Medulla oblongata (tissue), 1 donor: ENCODE measurements at regions not wholly inside any gene's neighbourhood (a gene's known extent, or its start where the extent isn't known, plus 50 kb on each side); places are given as distances from the start of the nearest gene placed in this dataset.
"Not testable (repeated sequence)": the region's sequence is repeated elsewhere in the genome, so short reads cannot be mapped to it uniquely, and the experiment has no call there.

Experiments used
- DNase-seq: peaks from one replicate; pipeline ENCODE4 v3.0.0-alpha.2; 2015; ENCODE audit errors: extremely low spot score

DNA sequence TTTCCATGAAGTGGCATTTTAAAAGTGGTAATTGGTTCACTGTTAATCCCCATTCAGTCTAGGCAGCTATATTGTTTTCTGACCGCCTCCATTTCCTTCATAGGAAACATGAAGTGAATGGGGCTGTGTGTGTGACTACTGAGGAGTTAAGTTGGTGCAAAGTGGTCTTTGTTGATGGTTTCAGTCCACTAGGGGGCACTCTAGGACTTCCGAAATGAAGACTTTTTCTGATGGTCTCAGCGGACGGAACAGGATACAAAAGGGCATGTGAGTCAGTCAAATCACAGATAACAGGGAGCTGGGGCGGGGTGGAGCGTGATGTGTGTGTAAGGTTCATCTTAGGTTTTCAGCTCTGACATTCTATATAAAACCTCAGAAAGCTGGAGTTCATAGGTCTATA is 240.1 kb upstream of the OR4E1 start:
- DNase-seq: peak; percentile 85

DNA sequence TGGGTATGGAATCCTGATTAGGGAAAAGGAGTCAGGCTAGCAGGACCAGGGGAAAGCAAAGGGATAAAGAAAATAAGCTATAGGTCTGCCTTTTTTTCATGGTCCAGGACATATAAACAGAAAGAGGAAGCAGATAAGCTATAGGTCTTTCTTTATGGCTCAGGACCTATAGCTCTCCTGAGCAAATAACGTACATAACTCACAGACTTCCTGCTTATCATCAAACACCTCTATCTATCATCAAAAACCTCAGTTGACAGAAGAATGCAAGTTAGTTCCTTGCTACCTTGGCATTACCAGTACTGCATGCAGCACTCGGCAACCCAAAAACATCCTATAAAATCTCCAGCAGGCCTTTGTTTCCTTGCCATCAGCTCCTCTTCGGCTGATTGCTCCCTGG is 238.7 kb upstream of the OR4E1 start:
- no peak for DNase-seq

DNA sequence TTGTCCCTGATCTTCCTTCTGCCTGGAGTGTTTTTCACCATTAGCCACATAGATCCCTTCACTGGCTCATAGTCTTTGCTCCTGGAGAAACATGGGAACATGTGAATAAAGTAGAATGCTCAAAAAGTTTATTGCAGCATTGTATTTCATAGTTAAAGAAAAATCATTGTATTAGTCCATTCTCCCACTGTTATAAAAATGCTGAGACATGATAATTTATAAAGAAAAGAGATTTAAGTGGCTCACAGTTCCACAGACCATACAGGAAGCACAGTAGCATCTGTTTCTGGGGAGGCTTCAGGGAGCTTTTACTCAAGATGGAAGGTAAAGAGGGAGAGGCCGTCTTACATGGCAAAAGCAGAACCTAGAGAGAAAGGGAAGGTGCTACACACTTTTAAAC is 238.3 kb upstream of the OR4E1 start:
- DNase-seq: no peak

DNA sequence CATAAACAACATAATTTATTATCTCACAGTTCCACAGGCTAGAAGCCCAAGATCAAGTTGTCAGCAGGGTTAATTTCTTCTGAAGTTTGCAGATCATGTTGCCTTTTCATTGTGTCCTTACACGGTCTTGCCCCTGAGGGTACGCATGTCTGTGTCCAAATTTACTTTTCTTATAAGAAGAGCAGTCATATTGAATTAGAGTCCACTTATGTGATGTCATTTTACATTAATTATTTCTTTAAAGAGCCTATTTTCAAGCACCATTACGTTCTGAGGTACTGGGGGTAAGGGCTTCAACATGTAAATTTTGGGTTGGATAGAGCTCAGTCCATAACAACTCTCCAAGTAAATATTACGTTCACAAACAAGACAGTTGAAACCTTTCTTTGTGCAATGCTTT is 236.6 kb upstream of the OR4E1 start:
- no peak for DNase-seq

DNA sequence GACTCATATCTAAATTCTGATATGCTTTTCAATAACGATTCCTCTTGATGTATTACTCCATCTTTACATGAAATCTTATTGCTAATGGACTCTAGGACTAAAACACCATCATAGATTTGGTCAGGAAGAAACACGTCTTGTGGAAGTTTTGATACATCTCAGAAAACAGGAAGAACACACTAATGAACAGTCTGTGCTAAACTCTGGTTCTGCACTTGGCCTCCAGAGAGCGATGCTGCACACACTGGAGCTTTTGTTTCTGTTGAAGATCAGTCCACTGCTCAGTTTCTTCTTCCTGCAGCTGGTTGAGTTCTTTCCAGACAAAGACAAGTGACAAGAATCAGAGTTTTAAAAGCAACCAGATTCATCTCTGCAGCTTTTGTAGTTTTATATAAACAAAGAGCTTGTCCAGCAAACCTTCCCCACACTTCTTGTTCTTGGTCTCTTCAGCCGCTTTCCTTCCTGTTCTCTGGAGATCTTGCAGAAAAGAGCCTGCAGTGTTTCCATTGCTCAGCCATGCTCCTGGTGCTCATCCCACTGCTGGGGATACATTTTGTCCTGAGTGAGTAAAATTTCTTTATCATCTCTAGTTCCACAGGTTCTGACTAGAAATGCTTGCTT is 229.1 kb upstream of the OR4E1 start:
- DNase-seq: peak; percentile 55

DNA sequence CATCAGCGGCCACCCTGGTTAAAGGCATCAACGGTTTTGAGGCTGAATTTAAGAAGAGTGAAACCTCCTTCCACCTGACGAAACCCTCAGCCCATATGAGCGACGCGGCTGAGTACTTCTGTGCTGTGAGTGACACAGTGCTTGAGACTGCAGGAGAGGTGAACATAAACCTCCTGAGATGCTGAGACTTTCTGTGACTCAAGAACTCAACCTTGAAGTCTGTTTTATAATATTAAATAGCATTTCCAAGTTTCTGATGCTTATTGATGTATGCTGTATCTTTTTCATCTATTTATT is 221.2 kb upstream of the OR4E1 start:
- DNase-seq: not testable (repeated sequence)

DNA sequence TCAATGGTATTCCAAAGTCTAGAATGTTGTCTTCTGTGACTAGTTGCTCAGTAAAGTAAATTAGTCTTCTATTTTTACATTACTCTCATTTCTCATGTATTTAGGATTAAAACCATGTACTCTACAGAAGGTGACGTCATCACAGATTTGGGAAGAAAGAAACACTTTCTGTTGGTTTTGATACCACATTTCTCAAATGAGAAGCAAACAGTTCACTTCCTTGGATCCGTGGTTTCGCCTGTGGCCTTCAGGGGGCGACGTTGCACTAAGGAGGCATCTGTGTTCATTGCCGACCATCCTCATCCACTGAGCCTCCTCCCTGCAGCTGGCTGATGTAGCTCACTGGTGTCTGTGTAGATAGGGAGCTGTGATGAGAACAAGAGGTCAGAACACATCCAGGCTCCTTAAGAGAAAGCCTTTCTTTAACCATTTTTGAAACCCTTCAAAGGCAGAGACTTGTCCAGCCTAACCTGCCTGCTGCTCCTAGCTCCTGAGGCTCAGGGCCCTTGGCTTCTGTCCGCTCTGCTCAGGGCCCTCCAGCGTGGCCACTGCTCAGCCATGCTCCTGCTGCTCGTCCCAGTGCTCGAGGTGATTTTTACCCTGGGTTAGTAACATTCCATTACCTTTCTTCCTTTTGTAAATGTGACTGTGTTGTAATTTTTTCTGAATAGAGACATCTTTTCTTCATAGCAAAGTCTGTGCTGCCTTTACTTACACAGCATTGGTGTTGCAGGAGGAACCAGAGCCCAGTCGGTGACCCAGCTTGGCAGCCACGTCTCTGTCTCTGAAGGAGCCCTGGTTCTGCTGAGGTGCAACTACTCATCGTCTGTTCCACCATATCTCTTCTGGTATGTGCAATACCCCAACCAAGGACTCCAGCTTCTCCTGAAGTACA is 220.6 kb upstream of the OR4E1 start:
- no peak for DNase-seq

DNA sequence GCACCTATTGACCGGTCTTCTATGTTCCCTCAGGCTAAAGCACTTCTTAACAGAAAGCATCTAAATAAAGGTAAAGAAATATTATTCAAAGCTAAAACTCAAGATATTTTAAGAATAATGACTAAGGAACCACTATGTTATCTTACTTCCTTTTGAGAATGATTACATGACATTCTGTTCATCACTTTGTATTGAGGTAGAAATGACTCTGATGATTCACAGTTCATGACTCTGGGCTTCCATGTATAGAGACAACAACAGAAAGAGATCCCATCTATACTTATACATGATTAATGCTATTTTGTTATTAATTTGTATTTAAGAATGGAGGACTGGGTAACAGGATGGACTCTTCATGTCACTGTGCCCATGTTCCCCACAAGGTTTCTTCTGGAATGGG is 218.3 kb upstream of the OR4E1 start:
- DNase-seq: no peak

DNA sequence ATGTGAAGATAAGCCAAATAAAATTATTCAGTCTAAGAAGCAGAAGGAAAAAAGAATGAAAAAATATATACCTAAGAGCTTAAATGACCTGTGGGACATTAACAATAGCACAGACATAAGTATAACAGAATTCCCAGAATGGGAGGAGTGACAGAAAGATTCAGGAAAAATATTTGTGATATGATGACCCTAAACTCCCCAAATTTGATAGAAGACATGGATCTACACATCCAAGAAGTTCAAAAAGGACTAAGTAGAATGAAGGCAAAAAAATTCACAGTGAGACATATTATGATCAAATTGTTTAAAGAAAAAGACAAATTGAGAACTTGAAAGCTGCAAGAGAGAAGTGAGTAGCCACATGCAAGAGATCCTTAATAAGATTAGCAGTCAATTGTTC is 211.4 kb upstream of the OR4E1 start:
- DNase-seq: no peak

DNA sequence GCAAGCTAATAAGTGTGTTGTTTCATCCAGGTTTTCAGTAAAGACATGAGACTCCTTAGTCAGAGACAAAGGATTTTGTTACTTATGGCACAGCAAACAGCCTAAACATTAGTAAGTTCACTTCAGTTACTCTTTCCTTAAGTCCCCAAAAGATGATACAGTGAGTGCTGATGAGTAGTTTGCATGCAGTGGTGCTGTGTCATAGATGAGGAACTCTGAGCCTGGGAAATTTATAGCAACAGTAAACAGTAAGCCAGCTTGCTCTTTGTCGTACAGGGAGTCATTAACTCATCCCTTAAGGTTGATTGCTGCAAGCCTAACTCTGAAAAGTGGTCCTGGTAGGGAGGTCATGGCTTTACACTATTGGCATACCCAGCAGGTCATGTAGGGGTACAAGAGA is 208.6 kb upstream of the OR4E1 start:
- no peak for DNase-seq

DNA sequence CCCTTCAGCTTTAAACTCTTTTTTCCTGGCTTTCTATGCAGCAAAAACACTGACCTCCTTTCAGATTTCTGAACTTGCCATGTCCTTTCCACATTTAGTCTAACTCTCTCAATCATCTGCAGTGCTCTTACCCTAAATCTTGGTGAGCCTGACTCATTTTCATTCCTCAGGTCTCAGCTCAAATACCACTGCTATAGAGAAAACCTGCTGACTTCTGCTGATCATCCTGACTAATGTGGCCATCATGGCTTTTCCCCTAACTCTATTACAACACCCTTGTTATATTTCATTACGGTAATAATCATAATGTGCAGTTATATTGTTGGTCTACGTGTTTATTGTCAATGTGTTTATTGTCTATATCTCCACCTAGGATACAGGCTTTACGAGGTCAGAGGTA is 207.3 kb upstream of the OR4E1 start:
- DNase-seq: no peak

DNA sequence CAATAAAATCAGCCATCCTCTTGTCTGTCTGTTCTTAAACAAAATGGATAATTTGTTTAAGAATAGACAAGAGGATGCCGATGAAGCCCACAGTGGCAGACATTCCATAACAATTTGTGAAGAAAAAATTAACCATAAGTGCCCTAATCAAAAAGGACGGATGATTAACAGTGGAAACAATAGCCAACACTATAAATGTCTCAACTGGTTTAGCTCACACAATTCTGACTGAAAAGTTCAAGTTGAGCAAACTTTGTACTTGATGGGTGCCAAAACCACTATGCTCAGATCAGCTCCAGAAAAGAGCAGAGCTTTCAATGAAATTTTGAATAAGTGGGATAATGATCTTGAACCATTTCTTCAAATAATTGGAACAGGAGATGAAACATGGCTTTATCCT is 202.2 kb upstream of the OR4E1 start:
- DNase-seq: no peak

DNA sequence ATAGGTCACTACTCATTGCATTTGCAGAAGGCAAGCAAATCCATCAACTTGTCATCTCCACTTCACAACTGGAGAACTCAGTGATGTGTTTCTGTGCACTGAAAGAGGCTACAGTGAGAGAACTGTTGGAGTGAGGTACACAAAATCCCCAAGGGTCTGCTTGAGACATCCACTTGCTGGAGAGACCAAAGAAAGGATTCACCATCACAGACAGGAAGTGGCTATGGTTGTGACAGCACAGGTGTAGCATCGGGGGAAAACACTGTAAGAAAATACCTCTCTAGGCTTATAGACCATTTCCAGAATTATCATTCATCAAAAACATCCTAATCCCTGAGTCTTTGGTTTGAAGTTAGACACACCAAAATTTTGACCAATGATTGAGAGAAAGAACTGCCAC is 201.3 kb upstream of the OR4E1 start:
- DNase-seq: no peak

DNA sequence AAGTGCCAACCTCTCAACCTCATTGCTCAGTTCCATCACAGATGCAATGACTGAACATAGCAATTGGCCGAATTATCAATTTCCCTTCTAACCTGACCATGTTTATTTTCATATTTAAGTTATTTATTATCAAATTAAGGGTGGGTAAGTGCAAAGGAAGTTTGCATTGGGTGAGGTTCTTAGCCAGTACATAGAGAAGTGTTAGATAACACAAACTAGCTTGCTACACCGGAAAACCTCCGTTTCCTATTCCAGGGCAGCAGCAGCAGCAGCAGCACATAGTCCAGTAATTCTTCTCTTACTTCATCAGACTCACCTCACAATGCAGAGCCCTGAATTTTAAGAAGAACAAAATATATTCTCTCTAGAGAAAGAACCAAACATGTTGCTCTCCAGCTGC is 200.5 kb upstream of the OR4E1 start:
- no peak for DNase-seq

DNA sequence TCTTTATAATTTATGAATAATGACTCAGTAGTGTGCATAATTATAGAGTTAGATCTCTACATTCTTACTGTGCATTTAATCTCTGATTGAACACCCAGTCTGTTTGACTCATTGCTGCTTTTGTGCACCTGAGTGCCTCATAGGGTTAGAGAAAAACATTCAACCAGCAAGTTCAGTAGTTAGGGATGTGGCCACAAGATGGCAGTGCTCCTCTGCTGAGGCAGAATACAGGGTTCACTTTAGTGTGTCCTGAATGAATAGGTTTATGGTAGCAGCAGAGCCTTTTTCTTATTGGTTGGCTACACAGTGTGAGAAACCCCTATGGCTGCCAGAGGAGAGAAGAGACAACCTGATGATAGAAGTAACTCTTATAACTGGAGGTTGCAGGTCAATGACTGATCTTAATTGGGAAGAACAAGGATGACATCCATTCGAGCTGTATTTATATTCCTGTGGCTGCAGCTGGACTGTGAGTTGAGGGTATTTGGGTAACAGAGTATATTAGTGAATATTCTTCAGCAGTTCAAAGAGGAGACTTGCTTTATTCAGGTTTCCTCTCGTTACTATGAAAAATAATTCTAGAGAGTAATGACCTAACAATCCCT is 194.9 kb upstream of the OR4E1 start:
- DNase-seq: peak; percentile 61

DNA sequence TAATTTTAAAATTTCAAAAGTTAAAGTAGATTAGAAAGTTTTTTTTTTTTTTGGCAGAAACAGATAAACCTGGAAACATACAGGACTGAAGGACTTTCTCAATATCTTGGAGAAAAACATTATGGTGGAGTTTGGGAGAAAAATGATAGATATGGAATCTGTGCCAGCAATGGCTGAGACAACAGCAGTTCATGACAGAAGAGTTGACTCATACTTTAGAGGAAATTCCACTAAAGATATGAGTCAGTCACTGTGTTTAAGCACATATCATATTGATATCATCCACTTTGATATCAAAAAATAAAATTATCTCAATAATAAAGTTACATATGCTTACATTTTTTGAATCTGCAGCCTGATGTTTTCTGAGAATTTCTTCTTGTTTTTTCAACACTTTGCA is 193.9 kb upstream of the OR4E1 start:
- DNase-seq: no peak

DNA sequence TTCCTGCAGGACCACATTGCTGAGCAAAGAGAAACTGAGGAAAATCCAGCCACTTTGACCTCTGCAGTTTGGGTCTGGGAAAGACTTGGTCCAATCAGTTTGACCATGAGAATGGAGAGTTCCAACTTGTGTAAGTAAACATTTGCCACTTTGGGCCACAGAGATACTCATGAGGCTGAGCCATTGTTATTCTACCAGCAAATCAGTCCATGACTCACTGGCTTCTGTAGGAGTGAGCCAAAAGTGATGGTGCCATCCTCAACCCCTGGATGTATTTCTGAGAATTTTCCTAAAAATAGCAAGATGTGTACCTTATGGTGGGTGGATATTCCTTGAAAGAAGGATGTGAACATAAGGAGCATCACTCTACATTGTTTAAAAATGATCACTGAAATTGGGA is 192.9 kb upstream of the OR4E1 start:
- DNase-seq: no peak

DNA sequence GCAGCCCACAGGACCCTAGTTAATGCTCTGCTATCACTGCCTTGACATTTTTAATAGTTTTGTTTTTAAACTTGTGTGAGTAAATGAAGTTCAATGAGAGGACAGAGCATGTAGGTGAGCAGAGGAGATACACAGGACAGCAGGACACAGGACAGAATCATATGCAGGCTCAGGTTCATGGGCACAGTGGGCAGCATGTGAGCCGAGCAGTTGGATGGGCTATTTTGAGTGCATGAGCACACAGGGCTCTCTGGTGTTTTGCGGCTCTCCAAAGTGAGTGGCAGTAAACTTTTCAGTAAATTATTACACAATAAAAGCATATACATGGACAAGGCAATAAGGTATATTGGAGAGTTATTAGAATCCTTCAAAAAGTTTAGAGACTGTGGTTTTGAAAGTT is 189.7 kb upstream of the OR4E1 start:
- DNase-seq: no peak

DNA sequence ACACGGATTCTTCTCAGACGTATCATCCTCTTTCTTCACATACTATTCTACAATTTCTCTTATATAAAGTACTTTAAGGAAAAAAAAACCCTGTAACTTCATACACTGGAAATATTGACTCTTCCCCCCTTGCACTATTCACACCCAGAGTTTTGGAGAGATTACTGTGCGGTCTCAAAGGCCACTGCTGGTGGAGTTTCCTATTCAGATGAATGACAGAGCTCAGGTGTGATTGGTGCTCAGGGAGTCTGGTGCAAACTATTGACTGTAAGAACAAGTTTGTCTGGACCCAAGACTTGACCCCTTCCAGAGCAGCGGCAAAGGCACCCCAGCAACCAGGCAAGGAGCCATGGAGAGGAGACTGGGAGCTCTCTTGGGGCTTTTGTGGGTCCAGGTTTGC is 187.5 kb upstream of the OR4E1 start:
- no peak for DNase-seq

DNA sequence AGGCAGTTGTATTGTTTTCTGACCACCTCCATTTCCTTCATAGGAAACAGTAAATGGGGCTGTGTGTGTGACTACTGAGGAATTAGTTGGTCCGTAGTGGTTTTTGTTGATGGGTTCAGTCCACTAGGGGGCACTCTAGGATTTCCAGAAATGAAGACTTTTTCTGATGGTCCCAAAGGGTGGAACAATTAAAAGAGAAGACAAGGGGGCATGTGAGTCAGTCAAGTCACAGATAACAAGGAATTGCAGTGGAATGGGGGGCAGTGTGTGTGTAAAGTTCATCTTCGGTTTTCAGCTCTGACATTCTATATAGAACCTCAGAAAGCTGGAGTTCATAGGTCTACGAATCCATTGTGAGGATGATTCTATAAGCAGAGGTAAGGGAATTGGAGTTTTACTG is 186.6 kb upstream of the OR4E1 start:
- DNase-seq: no peak

DNA sequence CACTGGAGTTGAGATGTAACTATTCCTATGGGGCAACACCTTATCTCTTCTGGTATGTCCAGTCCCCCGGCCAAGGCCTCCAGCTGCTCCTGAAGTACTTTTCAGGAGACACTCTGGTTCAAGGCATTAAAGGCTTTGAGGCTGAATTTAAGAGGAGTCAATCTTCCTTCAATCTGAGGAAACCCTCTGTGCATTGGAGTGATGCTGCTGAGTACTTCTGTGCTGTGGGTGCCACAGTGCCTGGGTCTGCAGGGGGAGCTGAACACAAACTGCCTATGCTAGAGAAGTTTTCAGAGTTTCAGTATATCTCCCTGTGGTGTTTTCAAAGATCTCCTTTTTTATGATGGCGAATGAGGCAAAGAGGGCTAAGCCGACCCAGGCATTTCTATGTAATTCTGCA is 179.2 kb upstream of the OR4E1 start:
- DNase-seq: no peak

DNA sequence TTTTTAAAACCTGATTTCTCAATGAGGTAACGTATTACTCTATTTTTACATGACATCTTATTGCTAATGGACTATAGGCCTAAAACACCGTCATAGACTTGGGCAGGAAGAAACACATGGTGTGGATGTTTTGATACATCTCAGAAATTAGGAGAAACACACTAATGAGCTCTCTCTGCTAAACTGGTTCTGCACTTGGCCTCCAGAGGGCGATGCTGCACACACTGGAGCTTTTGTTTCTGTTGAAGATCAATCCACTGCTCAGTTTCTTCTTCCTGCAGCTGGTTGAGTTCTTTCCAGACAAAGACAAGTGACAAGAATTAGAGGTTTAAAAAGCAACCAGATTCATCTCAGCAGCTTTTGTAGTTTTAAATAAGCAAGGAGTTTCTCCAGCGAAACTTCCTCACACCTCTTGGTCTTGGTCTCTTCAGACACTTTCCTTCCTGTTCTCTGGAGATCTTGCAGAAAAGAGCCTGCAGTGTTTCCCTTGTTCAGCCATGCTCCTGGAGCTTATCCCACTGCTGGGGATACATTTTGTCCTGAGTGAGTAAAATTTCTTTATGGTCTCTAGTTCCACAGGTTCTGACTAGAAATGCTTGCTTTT is 178.5 kb upstream of the OR4E1 start:
- DNase-seq: peak; percentile 78

DNA sequence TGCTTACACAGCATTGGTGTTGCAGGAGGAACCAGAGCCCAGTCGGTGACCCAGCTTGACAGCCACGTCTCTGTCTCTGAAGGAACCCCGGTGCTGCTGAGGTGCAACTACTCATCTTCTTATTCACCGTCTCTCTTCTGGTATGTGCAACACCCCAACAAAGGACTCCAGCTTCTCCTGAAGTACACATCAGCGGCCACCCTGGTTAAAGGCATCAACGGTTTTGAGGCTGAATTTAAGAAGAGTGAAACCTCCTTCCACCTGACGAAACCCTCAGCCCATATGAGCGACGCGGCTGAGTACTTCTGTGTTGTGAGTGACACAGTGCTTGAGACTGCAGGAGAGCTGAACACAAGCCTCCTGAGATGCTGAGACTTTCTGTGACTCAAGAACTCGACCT is 173.3 kb upstream of the OR4E1 start:
- DNase-seq: not testable (repeated sequence)
